ENCODE measurements at regions not wholly inside any gene's neighbourhood (a gene's known extent, or its start where the extent isn't known, plus 50 kb on each side); places are given as distances from the start of the nearest gene placed in this dataset.

DNA sequence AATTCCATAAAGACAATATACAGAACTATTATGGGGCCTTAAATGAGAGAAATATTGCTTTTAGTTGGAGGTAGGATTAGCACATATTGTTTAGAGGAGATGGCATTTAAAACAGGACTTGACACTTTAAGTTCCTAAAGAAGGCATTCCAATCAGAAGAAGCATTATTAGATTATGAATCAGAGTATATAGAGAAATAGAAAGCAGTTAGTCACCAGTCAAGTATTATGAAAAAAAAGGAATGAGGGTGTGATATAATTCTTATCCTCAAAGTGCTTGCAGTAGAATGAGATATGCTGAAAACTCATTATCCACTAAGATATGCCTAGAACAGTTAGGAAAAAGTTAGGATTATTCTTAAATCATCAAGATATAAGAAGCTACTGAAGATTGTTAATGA lies 456.2 kb downstream of the ZNF385D start:
- intact Hi-C loops (cut with micrococcal nuclease; ENCODE audit: unreplicated experiment): no loop called here
- no peak for DNase-seq (ENCODE audit: low spot score)
- no TSS peak for BruUV-seq (replicated peaks)

DNA sequence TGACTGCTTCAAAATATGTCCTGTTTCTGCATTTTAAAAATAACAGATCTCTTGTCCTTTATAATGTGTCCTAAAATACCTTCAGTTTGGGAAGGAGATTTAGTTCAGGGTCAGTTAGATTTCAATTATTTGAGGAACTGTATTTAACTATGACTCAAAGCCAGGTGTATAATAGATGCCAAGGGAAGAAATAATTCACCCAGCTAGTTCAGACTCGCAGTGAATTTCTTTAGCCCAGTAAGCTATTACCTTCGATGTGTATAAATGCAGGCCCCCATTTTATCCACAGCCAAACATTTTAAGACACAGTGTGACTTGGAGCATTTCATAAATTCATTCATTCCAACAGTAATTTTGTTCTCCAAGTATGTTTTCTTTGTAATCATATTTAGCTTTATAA lies 458.0 kb downstream of the ZNF385D start:
- Histone ChIP-seq H3K4me3 (ENCODE audit: low read depth, low read length, poor library complexity, severe bottlenecking) (no peak overlapping the region), H3K27me3 (replicated peaks; ENCODE audit: insufficient read depth, low read depth, low read length, poor library complexity) (no peaks in the 10 kb centered on the region), H3K27ac (ENCODE audit: low read depth, low read length, poor library complexity, severe bottlenecking) (no peak overlapping the region), H3K4me1 (ENCODE audit: insufficient read depth, low read length, poor library complexity, severe bottlenecking) (no peaks in the 10 kb centered on the region), H3K9me3 (ENCODE audit: low read depth, low read length, poor library complexity, severe bottlenecking) (peaks cover 4% of the 10 kb centered on the region), H3K36me3 (ENCODE audit: insufficient read depth, low read length, poor library complexity, severe bottlenecking) (no peaks in the 10 kb centered on the region)
- no peak for DNase-seq (ENCODE audit: low spot score)
- POLR2A ChIA-PET (ENCODE audit: low non-redundant PET): no interaction called here
- CTCF ChIA-PET: no interaction called here
- no peak for TF ChIP-seq EZH2 (IDR thresholded peaks at IDR 0.05; ENCODE audit: borderline replicate concordance, low read depth, low read length, poor library complexity, severe bottlenecking)
- no peak for TF ChIP-seq CTCF (conservative IDR thresholded peaks at IDR 0.05; ENCODE audit: low read depth, low read length)
- no TSS peak for BruUV-seq (replicated peaks)
- intact Hi-C loops (cut with micrococcal nuclease; ENCODE audit: unreplicated experiment): no loop called here

More for the DNA sequence above, 456.2 kb downstream of the ZNF385D start:
- Histone ChIP-seq H3K4me1 (ENCODE audit: insufficient read depth, low read length, poor library complexity, severe bottlenecking) (no peaks in the 10 kb centered on the region), H3K4me3 (ENCODE audit: low read depth, low read length, poor library complexity, severe bottlenecking) (no peak overlapping the region), H3K27ac (ENCODE audit: low read depth, low read length, poor library complexity, severe bottlenecking) (no peak overlapping the region), H3K9me3 (ENCODE audit: low read depth, low read length, poor library complexity, severe bottlenecking) (peaks cover 6% of the 10 kb centered on the region), H3K27me3 (replicated peaks; ENCODE audit: insufficient read depth, low read depth, low read length, poor library complexity) (no peaks in the 10 kb centered on the region), H3K36me3 (ENCODE audit: insufficient read depth, low read length, poor library complexity, severe bottlenecking) (no peaks in the 10 kb centered on the region)
- ChIA-PET POLR2A (ENCODE audit: low non-redundant PET) (no interaction called here), CTCF (no interaction called here)
- TF ChIP-seq CTCF (conservative IDR thresholded peaks at IDR 0.05; ENCODE audit: low read depth, low read length) (no peak), EZH2 (IDR thresholded peaks at IDR 0.05; ENCODE audit: borderline replicate concordance, low read depth, low read length, poor library complexity, severe bottlenecking) (no peak)

DNA sequence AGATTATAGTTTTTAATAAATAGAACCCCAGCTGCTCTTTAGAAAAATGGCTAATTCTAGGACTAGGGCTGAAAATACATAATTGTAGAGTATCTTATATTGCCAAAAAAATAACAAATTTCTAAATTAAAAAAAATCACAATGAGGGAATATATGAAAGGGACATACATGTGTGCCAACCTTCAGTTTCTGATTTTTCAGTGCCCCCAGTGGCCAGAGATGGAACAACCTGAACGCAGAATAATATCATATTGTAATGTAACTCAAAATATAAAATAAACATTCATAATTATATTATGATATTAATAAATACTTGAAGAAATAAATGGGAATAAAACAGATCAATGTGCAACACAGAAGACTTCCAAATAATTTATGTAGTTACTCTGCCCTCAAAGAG lies 460.5 kb downstream of the ZNF385D start:
- POLR2A ChIA-PET (ENCODE audit: low non-redundant PET): no interaction called here
- Histone ChIP-seq H3K27me3 (replicated peaks; ENCODE audit: insufficient read depth, low read depth, low read length, poor library complexity) (no peaks in the 10 kb centered on the region), H3K27ac (ENCODE audit: low read depth, low read length, poor library complexity, severe bottlenecking) (no peak overlapping the region), H3K36me3 (ENCODE audit: insufficient read depth, low read length, poor library complexity, severe bottlenecking) (no peaks in the 10 kb centered on the region), H3K9me3 (ENCODE audit: low read depth, low read length, poor library complexity, severe bottlenecking) (peaks cover 4% of the 10 kb centered on the region), H3K4me3 (ENCODE audit: low read depth, low read length, poor library complexity, severe bottlenecking) (no peak overlapping the region), H3K4me1 (ENCODE audit: insufficient read depth, low read length, poor library complexity, severe bottlenecking) (no peaks in the 10 kb centered on the region)
- intact Hi-C loops (cut with micrococcal nuclease; ENCODE audit: unreplicated experiment): no loop called here
- no TSS peak for BruUV-seq (replicated peaks)
- no peak for DNase-seq (ENCODE audit: low spot score)
- CTCF ChIA-PET: no interaction called here
- TF ChIP-seq EZH2 (IDR thresholded peaks at IDR 0.05; ENCODE audit: borderline replicate concordance, low read depth, low read length, poor library complexity, severe bottlenecking): no peak
- TF ChIP-seq CTCF (conservative IDR thresholded peaks at IDR 0.05; ENCODE audit: low read depth, low read length): peak; percentile 38; the same call in 1 of the 2 replicates

Data from A673 (cell line).